ENCODE measurements at regions not wholly inside any gene's neighbourhood (a gene's known extent, or its start where the extent isn't known, plus 50 kb on each side); places are given as distances from the start of the nearest gene placed in this dataset.

GRCh38 chr16:87209808-87210512 lies 107.2 kb downstream of the C16orf95 start:
- Histone ChIP-seq H3K9me3 (ENCODE audit: control insufficient read depth, low read length) (no peaks in the 10 kb centered on the region), H3K4me1 (ENCODE audit: control insufficient read depth, insufficient read depth, low read length) (no peaks in the 10 kb centered on the region), H3K27ac (ENCODE audit: low read depth, low read length) (no peak overlapping the region), H3K27me3 (ENCODE audit: control insufficient read depth, insufficient read depth, low read length, poor library complexity, severe bottlenecking) (no peaks in the 10 kb centered on the region), H3K9ac (ENCODE audit: extremely low read depth, low read length, poor library complexity, severe bottlenecking) (no peak overlapping the region), H3K4me3 (ENCODE audit: low read length) (no peak overlapping the region), H3K36me3 (ENCODE audit: control insufficient read depth, insufficient read depth, low read length) (no peaks in the 10 kb centered on the region)
- Mint-ChIP-seq H3K9me3 (peaks cover 7% of the 10 kb centered on the region), H3K27ac (no peak overlapping the region), H3K4me1 (peaks cover 6% of the 10 kb centered on the region), H3K4me3 (no peak overlapping the region), H3K27me3 (ENCODE audit: insufficient read depth) (no peaks in the 10 kb centered on the region), H3K36me3 (ENCODE audit: low read depth) (no peaks in the 10 kb centered on the region)
- DNase-seq = no peak
- TF ChIP-seq CTCF (conservative IDR thresholded peaks at IDR 0.05) = no peak
- 90 to 100% methylated on average over 2 of the region's 2 CpGs for WGBS, 2 experiments (ENCODE audit: insufficient coverage in 1 of 2, insufficient read length in 1 of 2)

- no peak for TF ChIP-seq CTCF (conservative IDR thresholded peaks at IDR 0.05)
- 91 to 100% methylated on average over 4 of the region's 4 CpGs for WGBS, 2 experiments (ENCODE audit: insufficient coverage in 1 of 2, insufficient read length in 1 of 2)
- DNase-seq = no peak
- H3K9ac ChIP-seq (ENCODE audit: extremely low read depth, low read length, poor library complexity, severe bottlenecking) = no peak overlapping the region
- no peak overlapping the region for H3K27ac Mint-ChIP-seq
- H3K4me1 ChIP-seq (ENCODE audit: control insufficient read depth, insufficient read depth, low read length) = no peaks in the 10 kb centered on the region
- H3K27me3 ChIP-seq (ENCODE audit: control insufficient read depth, insufficient read depth, low read length, poor library complexity, severe bottlenecking) = no peaks in the 10 kb centered on the region
- peaks cover 6% of the 10 kb centered on the region for H3K4me1 Mint-ChIP-seq
- no peaks in the 10 kb centered on the region for H3K36me3 Mint-ChIP-seq (ENCODE audit: low read depth)
- no peaks in the 10 kb centered on the region for H3K27me3 Mint-ChIP-seq (ENCODE audit: insufficient read depth)
- H3K9me3 ChIP-seq (ENCODE audit: control insufficient read depth, low read length) = no peaks in the 10 kb centered on the region
- H3K36me3 ChIP-seq (ENCODE audit: control insufficient read depth, insufficient read depth, low read length) = no peaks in the 10 kb centered on the region
- H3K4me3 ChIP-seq (ENCODE audit: low read length) = no peak overlapping the region
- H3K4me3 Mint-ChIP-seq = no peak overlapping the region
- H3K27ac ChIP-seq (ENCODE audit: low read depth, low read length) = no peak overlapping the region
- peaks cover 9% of the 10 kb centered on the region for H3K9me3 Mint-ChIP-seq
Observed at GRCh38 chr16:87210894-87211293, 106.3 kb downstream of the C16orf95 start.

- no peaks in the 10 kb centered on the region for H3K27me3 Mint-ChIP-seq (ENCODE audit: insufficient read depth)
- Histone ChIP-seq H3K9ac (ENCODE audit: extremely low read depth, low read length, poor library complexity, severe bottlenecking) (no peak overlapping the region), H3K27me3 (ENCODE audit: control insufficient read depth, insufficient read depth, low read length, poor library complexity, severe bottlenecking) (no peaks in the 10 kb centered on the region), H3K27ac (ENCODE audit: low read depth, low read length) (no peak overlapping the region), H3K4me3 (ENCODE audit: low read length) (no peak overlapping the region), H3K4me1 (ENCODE audit: control insufficient read depth, insufficient read depth, low read length) (no peaks in the 10 kb centered on the region), H3K36me3 (ENCODE audit: control insufficient read depth, insufficient read depth, low read length) (no peaks in the 10 kb centered on the region), H3K9me3 (ENCODE audit: control insufficient read depth, low read length) (no peaks in the 10 kb centered on the region)
- 89 to 90% methylated on average over 5 to 6 of the region's 6 CpGs for WGBS, 2 experiments (ENCODE audit: insufficient coverage in 1 of 2, insufficient read length in 1 of 2)
- H3K27ac Mint-ChIP-seq = no peak overlapping the region
- no peak for TF ChIP-seq CTCF (conservative IDR thresholded peaks at IDR 0.05)
- peaks cover 6% of the 10 kb centered on the region for H3K4me1 Mint-ChIP-seq
- peaks cover 9% of the 10 kb centered on the region for H3K9me3 Mint-ChIP-seq
- peaks cover 2% of the 10 kb centered on the region for H3K36me3 Mint-ChIP-seq (ENCODE audit: low read depth)
- DNase-seq = no peak
- H3K4me3 Mint-ChIP-seq = no peak overlapping the region
Observed at GRCh38 chr16:87212026-87212425, 105.2 kb downstream of the C16orf95 start.

Data from endodermal cell (in vitro differentiated cells).